Common myeloid progenitor, CD34-positive (primary cell): ENCODE measurements at regions not wholly inside any gene's neighbourhood (a gene's known extent, or its start where the extent isn't known, plus 50 kb on each side); places are given as distances from the start of the nearest gene placed in this dataset.

Experiments used
- CTCF ChIA-PET: fragments of 350-600 bp; sonication (Branson Sonifier 250); formaldehyde crosslinking; loops from one replicate; lab custom pipeline; 2021; ENCODE audit warnings: antibody characterized with exemption; lab: Charles Lee
- POLR2A ChIA-PET: fragments of 350-600 bp; sonication (Branson Sonifier 250); formaldehyde crosslinking; loops from one replicate; lab custom pipeline; 2021; ENCODE audit warnings: antibody characterized with exemption; lab: Charles Lee
- DNase-seq, 3 donors: peaks; one replicate each; pipeline versions ENCODE4 v3.0.0 to v3.0.0-alpha.2; 2013
- H3K27ac ChIP-seq, 2 experiments: 1 replicate in 1 of 2; 2 replicates in 1 of 2; pipeline ENCODE4 v1.7.0; 2013; ENCODE audit warnings: inconsistent platforms in 2 of 2, low read length in 2 of 2, mild to moderate bottlenecking in 2 of 2, low read depth in 1 of 2, moderate library complexity in 1 of 2; ENCODE audit not compliant: severe bottlenecking in 2 of 2, insufficient read depth in 1 of 2, poor library complexity in 1 of 2
- H3K27me3 ChIP-seq, 5 experiments: replicated peaks in 2 of 5; 1 replicate in 3 of 5; 2 replicates in 2 of 5; pipeline versions ENCODE4 v1.6.1 to v1.7.0; 2013; ENCODE audit warnings: low read length in 4 of 5, mild to moderate bottlenecking in 2 of 5, moderate library complexity in 2 of 5, inconsistent platforms in 1 of 5; ENCODE audit not compliant: insufficient read depth in 5 of 5, control insufficient read depth in 4 of 5
- H3K36me3 ChIP-seq, 4 experiments: 1 replicate in 2 of 4; 2 replicates in 2 of 4; pipeline versions ENCODE4 v1.6.1 to v1.7.0; 2013; ENCODE audit warnings: low read length in 3 of 4, control low read depth in 1 of 4, mild to moderate bottlenecking in 1 of 4; ENCODE audit not compliant: control insufficient read depth in 4 of 4, insufficient read depth in 4 of 4
- H3K4me1 ChIP-seq, 4 experiments: 1 replicate in 3 of 4; 2 replicates in 1 of 4; pipeline versions ENCODE4 v1.6.1 to v1.7.1; 2013; ENCODE audit warnings: low read length in 3 of 4, mild to moderate bottlenecking in 3 of 4, control low read depth in 1 of 4, inconsistent platforms in 1 of 4, moderate library complexity in 1 of 4; ENCODE audit not compliant: control insufficient read depth in 4 of 4, insufficient read depth in 4 of 4; ENCODE audit errors: control extremely low read depth in 1 of 4
- H3K4me3 ChIP-seq, 7 experiments: 1 replicate in 4 of 7; 2 replicates in 3 of 7; pipeline versions ENCODE4 v1.5.1 to v1.7.0; 2013; ENCODE audit warnings: mild to moderate bottlenecking in 7 of 7, low read length in 6 of 7, moderate library complexity in 6 of 7, inconsistent platforms in 2 of 7, low read depth in 2 of 7, control low read depth in 1 of 7; ENCODE audit not compliant: insufficient read depth in 4 of 7, control insufficient read depth in 1 of 7; ENCODE audit errors: extremely low read depth in 1 of 7
- H3K9me3 ChIP-seq, 5 experiments: 1 replicate in 4 of 5; 2 replicates in 1 of 5; pipeline versions ENCODE4 v1.6.1 to v1.7.1; 2013; ENCODE audit warnings: low read length in 4 of 5, mild to moderate bottlenecking in 2 of 5, inconsistent platforms in 1 of 5, low read depth in 1 of 5, moderate library complexity in 1 of 5; ENCODE audit not compliant: control insufficient read depth in 4 of 5, insufficient read depth in 2 of 5; ENCODE audit errors: control extremely low read depth in 1 of 5
- WGBS: methylation state at CpG from one replicate; pipeline ENCODE4 v1.1.5; 2013; ENCODE audit not compliant: insufficient coverage; 5-methylcytosine and 5-hydroxymethylcytosine counted together

DNA sequence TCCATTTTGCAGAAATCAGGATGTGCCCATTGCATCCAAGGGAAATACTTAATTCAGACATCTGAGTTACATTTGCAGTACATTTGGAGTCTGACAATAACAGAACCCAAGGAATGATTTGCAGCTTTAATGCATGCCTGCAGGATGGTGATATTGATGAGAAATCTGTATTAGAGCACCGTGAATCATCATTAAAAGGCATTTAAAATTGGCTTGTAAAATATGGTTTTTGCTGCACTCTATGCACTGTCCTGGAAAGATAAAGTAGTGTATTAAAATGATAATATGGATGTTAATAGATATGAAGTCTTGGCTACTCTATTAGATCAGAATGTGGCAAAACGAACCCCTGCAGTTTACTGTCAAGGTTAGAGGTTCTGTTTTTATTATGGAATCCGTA lies 556.9 kb downstream of the MAT2B start:
- Histone ChIP-seq H3K27ac (no peak overlapping the region), H3K9me3 (no peaks in the 10 kb centered on the region), H3K27me3 (no peaks in the 10 kb centered on the region), H3K4me1 (no peaks in the 10 kb centered on the region), H3K36me3 (no peaks in the 10 kb centered on the region), H3K4me3 (no peak overlapping the region)
- ChIA-PET POLR2A (no interaction called here), CTCF (no interaction called here)
- no peak for DNase-seq
- 91% methylated on average over 3 of the region's 3 CpGs for WGBS

- no peak overlapping the region for H3K4me3 ChIP-seq
- CTCF ChIA-PET = interaction anchor here (0.6 kb wide), 1 partner anchor 35 kb away, joined by 3 read pairs; no protein-coding TSS in a partner anchor
- H3K9me3 ChIP-seq = peaks cover 0 to 2% (median 0%) of the 10 kb centered on the region in 5 experiments
- no peaks in the 10 kb centered on the region for H3K4me1 ChIP-seq
- POLR2A ChIA-PET = no interaction called here
- no peak for DNase-seq
- no peaks in the 10 kb centered on the region for H3K27me3 ChIP-seq
- H3K36me3 ChIP-seq = no peaks in the 10 kb centered on the region
- H3K27ac ChIP-seq = no peak overlapping the region
- WGBS = 90% methylated on average over 2 of the region's 2 CpGs
These were observed 559.8 kb downstream of the MAT2B start for GRCh38 chr5:164065266-164065665.

- CTCF ChIA-PET = no interaction called here
- H3K36me3 ChIP-seq = no peaks in the 10 kb centered on the region
- no CpG with 5 or more reads among the region's 1 CpG for WGBS
- no peak for DNase-seq
- no peak overlapping the region for H3K4me3 ChIP-seq
- no peaks in the 10 kb centered on the region for H3K4me1 ChIP-seq
- POLR2A ChIA-PET = no interaction called here
- no peaks in the 10 kb centered on the region for H3K27me3 ChIP-seq
- H3K9me3 ChIP-seq = peaks cover 0 to 2% (median 0%) of the 10 kb centered on the region in 5 experiments
- H3K27ac ChIP-seq = no peak overlapping the region
These were observed 566.3 kb downstream of the MAT2B start for GRCh38 chr5:164071671-164072070.

GRCh38 chr5:164073081-164073480 lies 567.7 kb downstream of the MAT2B start:
- H3K9me3 ChIP-seq = peaks cover 0 to 2% (median 0%) of the 10 kb centered on the region in 5 experiments
- CTCF ChIA-PET = no interaction called here

GRCh38 chr5:164076556-164076955 lies 571.1 kb downstream of the MAT2B start:
- ChIA-PET POLR2A (no interaction called here), CTCF (no interaction called here)
- no peak for DNase-seq
- H3K9me3 ChIP-seq = no peaks in the 10 kb centered on the region
- no peaks in the 10 kb centered on the region for H3K4me1 ChIP-seq
- H3K4me3 ChIP-seq = no peak overlapping the region
- H3K27ac ChIP-seq = no peak overlapping the region
- WGBS = 92% methylated on average over 2 of the region's 4 CpGs
- no peaks in the 10 kb centered on the region for H3K36me3 ChIP-seq
- no peaks in the 10 kb centered on the region for H3K27me3 ChIP-seq

More at GRCh38 chr5:164073081-164073480, 567.7 kb downstream of the MAT2B start:
- Histone ChIP-seq H3K4me3 (no peak overlapping the region), H3K27ac (no peak overlapping the region), H3K4me1 (no peaks in the 10 kb centered on the region), H3K36me3 (no peaks in the 10 kb centered on the region), H3K27me3 (no peaks in the 10 kb centered on the region)
- POLR2A ChIA-PET = no interaction called here
- no peak for DNase-seq
- WGBS = 100% methylated on average over 1 of the region's 3 CpGs

DNA sequence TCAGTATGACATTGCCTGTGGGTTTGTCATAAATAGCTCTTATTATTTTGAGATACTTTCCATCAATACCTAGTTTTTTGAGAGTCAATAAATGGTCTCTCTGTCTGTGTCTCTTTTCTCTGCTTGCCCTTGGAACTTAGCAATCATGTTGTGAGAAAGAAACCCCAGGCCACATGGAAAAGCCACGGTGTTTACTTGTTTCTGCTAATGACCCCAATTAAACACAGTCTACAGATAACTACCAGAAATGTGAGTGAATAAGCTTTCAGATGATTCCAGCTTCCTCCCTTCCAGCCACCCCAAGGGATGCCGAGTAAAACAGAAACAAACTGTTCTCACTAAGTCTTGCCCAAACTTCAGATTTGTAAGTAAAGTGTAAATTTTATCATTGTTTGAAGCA lies 584.9 kb downstream of the MAT2B start:
- WGBS = no CpG with 5 or more reads among the region's 2 CpGs
- no peak for DNase-seq
- POLR2A ChIA-PET = no interaction called here
- no peak overlapping the region for H3K4me3 ChIP-seq
- H3K27ac ChIP-seq = no peak overlapping the region
- no peaks in the 10 kb centered on the region for H3K27me3 ChIP-seq
- CTCF ChIA-PET = no interaction called here
- H3K36me3 ChIP-seq = no peaks in the 10 kb centered on the region
- H3K4me1 ChIP-seq = peaks cover 0 to 7% (median 2%) of the 10 kb centered on the region in 4 experiments
- H3K9me3 ChIP-seq = no peaks in the 10 kb centered on the region

DNA sequence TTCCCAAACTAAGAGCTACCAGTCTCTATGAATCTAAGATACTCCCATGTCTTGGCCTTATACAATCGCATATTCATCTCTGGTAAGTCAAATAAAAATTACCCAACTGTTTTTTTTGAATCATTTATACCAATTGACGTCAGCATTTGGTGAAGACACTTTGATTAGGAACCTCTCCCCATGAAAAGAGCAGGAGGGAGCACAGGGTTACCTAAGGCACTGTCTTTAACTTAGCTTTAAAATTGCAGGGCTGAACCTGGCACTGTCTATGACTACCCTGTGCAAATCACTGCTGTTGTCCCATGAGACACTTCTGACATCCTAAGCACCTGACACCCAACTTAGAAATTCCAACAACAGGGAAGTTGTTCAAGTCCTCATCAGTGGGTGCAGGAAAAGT lies 586.4 kb downstream of the MAT2B start:
- no peak for DNase-seq
- ChIA-PET POLR2A (no interaction called here), CTCF (no interaction called here)
- no peaks in the 10 kb centered on the region for H3K27me3 ChIP-seq
- peaks cover 0 to 7% (median 2%) of the 10 kb centered on the region in 4 experiments for H3K4me1 ChIP-seq
- WGBS = 92% methylated on average over 2 of the region's 2 CpGs
- no peak overlapping the region for H3K4me3 ChIP-seq
- H3K36me3 ChIP-seq = no peaks in the 10 kb centered on the region
- H3K27ac ChIP-seq = no peak overlapping the region
- H3K9me3 ChIP-seq = no peaks in the 10 kb centered on the region
